ENCODE measurements at regions not wholly inside any gene's neighbourhood (a gene's known extent, or its start where the extent isn't known, plus 50 kb on each side); places are given as distances from the start of the nearest gene placed in this dataset.

- Mint-ChIP-seq H3K27ac (ENCODE audit: unreplicated experiment) (no peak overlapping the region), H3K27me3 (ENCODE audit: unreplicated experiment) (no peaks in the 10 kb centered on the region), H3K9me3 (ENCODE audit: low read depth, unreplicated experiment) (peaks cover 2% of the 10 kb centered on the region), H3K36me3 (ENCODE audit: insufficient read depth, unreplicated experiment) (no peaks in the 10 kb centered on the region), H3K4me1 (ENCODE audit: low read depth, unreplicated experiment) (no peaks in the 10 kb centered on the region), H3K4me3 (ENCODE audit: low read depth, unreplicated experiment) (no peak overlapping the region)
- no peak for TF ChIP-seq CTCF (IDR thresholded peaks at IDR 0.05; ENCODE audit: unreplicated experiment)
- CTCF ChIA-PET, result no interaction called here
- no TSS peak for BruUV-seq (replicated peaks)
- DNase-seq, result no peak
- intact Hi-C loops (cut with micrococcal nuclease; ENCODE audit: unreplicated experiment), result no loop called here
Observed at GRCh38 chr12:24499151-24500146, 449.5 kb downstream of the BCAT1 start.

GRCh38 chr12:24496755-24497154, 452.1 kb downstream of the BCAT1 start:
- no TSS peak for BruUV-seq (replicated peaks)
- no peak for TF ChIP-seq CTCF (IDR thresholded peaks at IDR 0.05; ENCODE audit: unreplicated experiment)
- Mint-ChIP-seq H3K36me3 (ENCODE audit: insufficient read depth, unreplicated experiment) (no peaks in the 10 kb centered on the region), H3K4me1 (ENCODE audit: low read depth, unreplicated experiment) (no peaks in the 10 kb centered on the region), H3K4me3 (ENCODE audit: low read depth, unreplicated experiment) (no peak overlapping the region), H3K27ac (ENCODE audit: unreplicated experiment) (no peak overlapping the region), H3K27me3 (ENCODE audit: unreplicated experiment) (no peaks in the 10 kb centered on the region), H3K9me3 (ENCODE audit: low read depth, unreplicated experiment) (no peaks in the 10 kb centered on the region)
- DNase-seq, result no peak
- intact Hi-C loops (cut with micrococcal nuclease; ENCODE audit: unreplicated experiment), result no loop called here
- CTCF ChIA-PET, result no interaction called here

- TF ChIP-seq CTCF (IDR thresholded peaks at IDR 0.05; ENCODE audit: unreplicated experiment), result no peak
- no peak overlapping the region for H3K27ac Mint-ChIP-seq (ENCODE audit: unreplicated experiment)
- no peaks in the 10 kb centered on the region for H3K9me3 Mint-ChIP-seq (ENCODE audit: low read depth, unreplicated experiment)
- DNase-seq, result no peak
- H3K4me3 Mint-ChIP-seq (ENCODE audit: low read depth, unreplicated experiment), result no peak overlapping the region
- no peaks in the 10 kb centered on the region for H3K27me3 Mint-ChIP-seq (ENCODE audit: unreplicated experiment)
- intact Hi-C loops (cut with micrococcal nuclease; ENCODE audit: unreplicated experiment), result no loop called here
- no TSS peak for BruUV-seq (replicated peaks)
- CTCF ChIA-PET, result no interaction called here
- no peaks in the 10 kb centered on the region for H3K4me1 Mint-ChIP-seq (ENCODE audit: low read depth, unreplicated experiment)
- no peaks in the 10 kb centered on the region for H3K36me3 Mint-ChIP-seq (ENCODE audit: insufficient read depth, unreplicated experiment)
Observed at GRCh38 chr12:24494401-24494800, 454.5 kb downstream of the BCAT1 start.

- Mint-ChIP-seq H3K36me3 (ENCODE audit: insufficient read depth, unreplicated experiment) (no peaks in the 10 kb centered on the region), H3K4me1 (ENCODE audit: low read depth, unreplicated experiment) (no peaks in the 10 kb centered on the region), H3K27me3 (ENCODE audit: unreplicated experiment) (no peaks in the 10 kb centered on the region), H3K9me3 (ENCODE audit: low read depth, unreplicated experiment) (no peaks in the 10 kb centered on the region), H3K4me3 (ENCODE audit: low read depth, unreplicated experiment) (no peak overlapping the region), H3K27ac (ENCODE audit: unreplicated experiment) (no peak overlapping the region)
- no peak for DNase-seq
- BruUV-seq (replicated peaks), result no TSS peak
- TF ChIP-seq CTCF (IDR thresholded peaks at IDR 0.05; ENCODE audit: unreplicated experiment), result no peak
- intact Hi-C loops (cut with micrococcal nuclease; ENCODE audit: unreplicated experiment), result no loop called here
- CTCF ChIA-PET, result no interaction called here
Observed at GRCh38 chr12:24491968-24492367, 456.9 kb downstream of the BCAT1 start.

Data from Calu3 (cell line).